Lower leg skin (tissue), 3 donors: ENCODE measurements at regions not wholly inside any gene's neighbourhood (a gene's known extent, or its start where the extent isn't known, plus 50 kb on each side); places are given as distances from the start of the nearest gene placed in this dataset.

ENCODE experiments used
- CTCF ChIP-seq, 3 donors: fragments of 450-650 bp; IDR thresholded peaks; one replicate each; pipeline ENCODE4 v1.5.1; 2016; ENCODE audit warnings: antibody characterized with exemption in 3 of 3, mild to moderate bottlenecking in 3 of 3, moderate library complexity in 2 of 3
- POLR2A ChIP-seq, 2 donors: fragments of 450-650 bp; IDR thresholded peaks; one replicate each; pipeline ENCODE4 v1.6.1; 2016 to 2017; ENCODE audit warnings: antibody characterized with exemption in 2 of 2, mild to moderate bottlenecking in 1 of 2, moderate library complexity in 1 of 2

DNA sequence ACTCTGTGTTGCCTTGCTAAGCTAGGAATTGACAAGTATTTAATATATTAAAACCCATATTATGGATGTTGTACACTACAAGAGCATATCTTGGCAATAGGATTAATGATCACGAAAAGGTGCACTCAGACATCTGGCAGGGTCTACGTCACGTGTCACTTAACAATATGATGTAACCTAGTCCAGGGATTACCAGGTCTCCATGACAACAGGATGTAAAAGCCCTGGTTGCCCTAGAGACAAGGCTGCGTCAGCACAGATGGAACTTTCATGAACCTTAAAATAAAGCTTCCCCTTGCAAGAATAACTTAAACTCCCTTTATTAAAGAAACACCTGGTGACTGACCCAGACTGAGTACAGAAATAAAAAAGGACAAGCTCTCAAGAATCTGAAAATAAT, 717.8 kb downstream of the CDH18 start:
- no peak for TF ChIP-seq CTCF (IDR thresholded peaks at IDR 0.05)
- TF ChIP-seq POLR2A (IDR thresholded peaks at IDR 0.05): no peak
